Gastroesophageal sphincter (tissue), 3 donors: ENCODE measurements at regions not wholly inside any gene's neighbourhood (a gene's known extent, or its start where the extent isn't known, plus 50 kb on each side); places are given as distances from the start of the nearest gene placed in this dataset.

Source experiments
- CTCF ChIP-seq, 4 experiments: fragments of 200-600 bp in 2 of 4; fragments of 450-650 bp in 2 of 4; sonication (generic) in 1 of 4; IDR thresholded peaks; one replicate each; pipeline ENCODE4 v1.5.1; 2017 to 2019; ENCODE audit warnings: antibody characterized with exemption in 4 of 4, mild to moderate bottlenecking in 2 of 4, moderate library complexity in 2 of 4
- EP300 ChIP-seq: sonication (generic); formaldehyde crosslinking; IDR thresholded peaks from one replicate; pipeline ENCODE4 v1.6.1; 2017; ENCODE audit warnings: antibody characterized with exemption, mild to moderate bottlenecking
- POLR2A ChIP-seq, 2 donors: fragments of 450-650 bp; IDR thresholded peaks; one replicate each; pipeline ENCODE4 v1.6.1; 2017; ENCODE audit warnings: antibody characterized with exemption in 2 of 2, mild to moderate bottlenecking in 2 of 2, moderate library complexity in 1 of 2
- POLR2AphosphoS5 ChIP-seq: sonication (generic); formaldehyde crosslinking; IDR thresholded peaks from one replicate; pipeline ENCODE4 v1.6.1; 2017; ENCODE audit warnings: antibody characterized with exemption

GRCh38 chr21:38937844-38938243, 132.1 kb downstream of the ETS2 start:
- no peak for TF ChIP-seq CTCF (IDR thresholded peaks at IDR 0.05)
- TF ChIP-seq POLR2A (IDR thresholded peaks at IDR 0.05): no peak
- no peak for TF ChIP-seq EP300
- TF ChIP-seq POLR2AphosphoS5: no peak
